ENCODE measurements at regions not wholly inside any gene's neighbourhood (a gene's known extent, or its start where the extent isn't known, plus 50 kb on each side); places are given as distances from the start of the nearest gene placed in this dataset.
"Not testable (repeated sequence)": the region's sequence is repeated elsewhere in the genome, so short reads cannot be mapped to it uniquely, and the experiment has no call there.

DNA sequence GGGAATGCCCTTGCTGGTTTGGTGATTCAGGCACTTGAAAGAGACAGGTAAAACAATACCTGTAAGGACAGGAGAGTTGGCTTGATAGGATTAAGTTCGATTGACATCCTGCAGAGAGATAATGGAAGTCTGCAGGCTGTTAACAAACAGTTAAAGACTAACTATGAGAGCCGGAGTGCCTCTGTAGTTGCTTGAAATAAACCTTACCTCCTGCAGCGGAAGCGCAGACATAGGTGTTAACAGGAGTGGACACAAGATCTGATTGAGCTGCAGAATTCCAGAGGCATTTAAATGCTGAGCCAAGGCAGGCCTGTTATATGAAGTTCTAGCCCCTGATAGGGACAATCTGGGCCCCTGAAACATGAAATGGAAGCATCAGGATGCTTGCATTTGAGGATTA lies 416.7 kb upstream of the MAOA start:
- DNase-seq: no peak

DNA sequence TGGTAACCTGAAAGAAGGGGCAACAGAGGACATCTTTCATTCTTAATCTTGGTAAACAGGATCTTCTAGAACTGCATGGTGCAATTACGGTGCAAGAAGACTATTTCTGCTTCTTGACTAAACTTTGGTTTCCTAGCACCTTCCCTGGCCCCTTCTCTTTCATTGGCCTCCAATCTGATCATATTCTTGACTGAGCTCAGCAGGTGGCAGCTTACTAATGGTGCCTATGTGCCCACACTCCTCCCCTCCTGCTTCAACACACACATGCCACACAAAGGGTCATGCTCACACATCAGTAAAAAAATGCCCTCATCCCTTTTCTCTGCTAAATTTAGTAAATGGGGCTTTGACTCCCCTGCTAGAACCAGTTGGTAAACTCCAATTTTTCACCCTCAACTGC lies 400.5 kb upstream of the MAOA start:
- no peak for DNase-seq

- DNase-seq: no peak
These were observed 389.6 kb upstream of the MAOA start for GRCh38 chrX:43266487-43266886.

DNA sequence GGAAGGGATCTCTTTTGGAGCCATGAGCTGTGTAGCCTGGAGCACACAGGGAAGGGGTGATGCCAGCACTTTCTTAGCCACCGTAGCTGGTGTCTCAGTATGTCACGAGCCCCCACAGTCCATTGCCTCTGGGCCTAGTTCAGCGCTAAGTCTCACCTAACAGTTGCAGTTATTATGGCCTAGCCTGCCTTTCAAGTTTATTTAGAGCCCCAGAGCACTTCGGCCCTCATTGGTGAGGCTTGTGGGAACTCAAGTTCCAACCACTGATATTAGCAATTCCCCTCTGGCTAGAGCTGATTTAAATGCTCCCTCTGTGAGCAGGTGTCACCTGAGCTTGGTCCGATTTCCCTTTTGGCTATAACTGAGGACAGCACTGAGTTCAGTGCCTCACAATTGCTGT lies 388.4 kb upstream of the MAOA start:
- DNase-seq: no peak

GRCh38 chrX:43269201-43269600 lies 386.9 kb upstream of the MAOA start:
- no peak for DNase-seq

DNA sequence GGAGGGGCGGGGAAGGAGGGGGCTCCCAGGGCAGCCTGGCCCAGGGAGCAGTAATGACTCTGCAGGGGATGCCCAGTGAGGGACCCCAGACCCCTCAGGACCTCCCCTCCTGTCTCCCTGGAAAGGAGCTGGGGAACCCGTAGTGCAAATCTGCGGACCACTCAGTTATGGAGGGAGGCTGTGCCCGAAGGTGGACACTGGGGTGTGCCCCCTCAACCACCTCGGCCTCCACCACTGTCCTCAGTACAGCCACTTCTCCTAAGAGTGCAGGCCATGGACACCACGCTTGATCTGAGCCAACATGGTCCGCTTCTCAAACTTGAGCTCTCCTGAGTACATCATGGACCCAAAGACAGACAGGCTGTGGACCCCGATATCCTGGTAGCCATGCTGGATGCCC lies 378.2 kb upstream of the MAOA start:
- DNase-seq: no peak

DNA sequence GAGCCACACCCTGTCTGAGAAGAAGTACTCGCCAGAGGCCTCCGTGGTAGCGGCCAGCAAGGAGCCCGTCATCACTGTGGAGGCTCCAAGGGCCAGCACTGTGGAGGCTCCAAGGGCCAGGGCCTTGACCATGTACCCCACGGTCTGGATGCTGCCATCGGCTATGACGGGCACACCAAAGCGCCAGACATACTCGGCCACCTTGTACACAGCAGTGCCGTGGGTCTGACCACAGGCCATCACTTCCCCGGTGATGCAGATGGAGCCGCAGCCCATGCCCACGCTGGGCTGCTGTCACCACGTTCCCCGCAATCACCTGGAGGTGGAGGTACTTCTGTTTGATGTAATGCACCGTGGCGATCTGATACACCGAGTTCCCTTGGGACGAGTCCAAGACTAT lies 377.7 kb upstream of the MAOA start:
- DNase-seq: no peak

DNA sequence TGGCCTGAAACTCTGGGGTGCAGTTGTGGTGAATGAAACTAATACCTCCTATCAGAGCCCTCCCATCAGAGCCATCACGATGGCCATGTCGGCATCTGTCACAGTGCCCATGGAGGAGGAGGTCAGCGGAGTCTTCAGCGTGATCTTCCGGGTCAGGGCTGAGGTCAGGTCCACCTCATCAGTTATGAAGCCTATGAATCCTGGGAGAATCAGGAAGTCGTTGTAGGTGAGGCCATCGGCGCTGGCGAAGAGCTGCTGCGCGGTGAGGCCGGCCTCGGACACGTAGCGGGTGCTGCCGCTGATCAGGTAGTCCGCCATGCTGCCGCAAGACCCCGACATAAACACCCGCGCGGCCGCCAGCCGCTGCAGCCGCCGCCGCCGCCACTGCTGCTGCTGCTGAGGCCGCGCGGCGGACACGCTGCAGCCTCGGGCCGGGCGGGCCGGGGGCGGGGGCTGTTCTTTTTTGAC lies 376.7 kb upstream of the MAOA start:
- DNase-seq: no peak

DNA sequence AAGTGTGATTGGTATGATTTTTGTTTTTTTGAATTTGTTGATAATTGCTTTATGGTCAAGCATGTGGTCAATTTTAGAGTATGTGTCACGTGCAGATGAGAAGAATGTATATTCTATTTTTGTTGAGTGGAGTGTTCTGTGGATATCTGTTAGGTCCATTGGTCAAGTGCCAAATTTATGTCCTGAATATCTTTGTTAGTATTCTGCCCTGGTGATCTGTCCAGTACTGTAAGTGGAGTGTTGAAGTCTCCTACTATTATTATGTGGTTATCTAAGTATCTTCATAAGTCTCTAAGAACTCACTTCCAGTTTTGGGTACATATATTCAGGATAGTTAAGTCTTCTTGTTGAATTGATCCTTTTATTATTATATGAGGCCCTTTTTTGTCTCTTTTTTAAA lies 372.9 kb upstream of the MAOA start:
- DNase-seq: no peak

DNA sequence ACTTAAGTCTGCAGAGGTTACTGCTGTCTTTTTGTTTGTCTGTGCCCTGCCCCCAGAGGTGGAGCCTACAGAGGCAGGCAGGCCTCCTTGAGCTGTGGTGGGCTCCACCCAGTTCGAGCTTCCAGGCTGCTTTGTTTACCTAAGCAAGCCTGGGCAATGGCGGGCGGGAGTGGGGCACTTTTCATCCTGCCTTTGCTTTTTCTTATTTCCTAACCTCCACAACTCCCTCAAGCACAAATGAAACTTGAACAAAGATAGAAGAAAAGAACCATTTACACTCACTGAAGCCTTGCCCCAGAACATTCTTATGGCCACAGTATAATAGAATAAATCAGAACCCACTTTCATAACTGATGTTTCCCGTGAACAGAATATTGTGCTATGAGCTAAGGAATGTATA lies 344.5 kb upstream of the MAOA start:
- DNase-seq: not testable (repeated sequence)

GRCh38 chrX:43313035-43313434 lies 343.1 kb upstream of the MAOA start:
- DNase-seq: no peak

DNA sequence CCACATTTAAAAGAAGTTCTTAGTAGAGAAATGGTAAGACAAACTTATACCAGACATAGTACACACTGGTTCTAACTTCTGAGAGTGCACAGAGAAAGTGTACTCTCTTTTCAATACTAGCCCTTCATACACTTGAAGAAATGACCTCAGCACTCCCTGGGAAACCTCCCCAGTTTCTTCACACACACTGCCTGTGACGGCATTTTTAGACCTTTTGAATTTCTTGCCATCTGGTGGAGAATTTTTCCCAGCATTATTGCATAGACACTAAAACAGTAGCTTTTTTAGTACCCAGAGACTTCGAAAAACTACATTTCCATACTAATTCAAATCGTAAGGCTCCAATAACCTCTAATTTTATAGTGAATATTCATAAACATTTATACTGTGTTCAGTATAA lies 341.6 kb upstream of the MAOA start:
- no peak for DNase-seq

DNA sequence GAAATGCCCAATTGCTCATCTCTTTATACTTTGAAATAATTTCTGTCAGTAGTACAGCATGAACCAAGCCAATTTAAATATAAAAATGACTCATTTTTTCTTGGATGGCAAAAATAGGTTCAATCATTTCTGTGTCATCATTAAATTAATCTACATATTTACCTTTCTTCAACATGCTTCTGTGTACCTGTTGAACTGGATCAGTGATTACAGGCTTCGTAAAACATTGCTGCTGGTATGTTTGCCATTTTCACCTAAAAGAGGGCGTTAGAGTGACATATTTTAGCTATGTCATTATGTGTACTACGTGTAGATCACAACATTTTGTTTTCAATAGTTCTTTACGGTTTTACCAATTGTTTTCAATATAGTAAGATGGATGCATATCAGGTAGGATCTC lies 340.5 kb upstream of the MAOA start:
- no peak for DNase-seq

- no peak for DNase-seq
These were observed 340.0 kb upstream of the MAOA start for GRCh38 chrX:43316146-43316545.

DNA sequence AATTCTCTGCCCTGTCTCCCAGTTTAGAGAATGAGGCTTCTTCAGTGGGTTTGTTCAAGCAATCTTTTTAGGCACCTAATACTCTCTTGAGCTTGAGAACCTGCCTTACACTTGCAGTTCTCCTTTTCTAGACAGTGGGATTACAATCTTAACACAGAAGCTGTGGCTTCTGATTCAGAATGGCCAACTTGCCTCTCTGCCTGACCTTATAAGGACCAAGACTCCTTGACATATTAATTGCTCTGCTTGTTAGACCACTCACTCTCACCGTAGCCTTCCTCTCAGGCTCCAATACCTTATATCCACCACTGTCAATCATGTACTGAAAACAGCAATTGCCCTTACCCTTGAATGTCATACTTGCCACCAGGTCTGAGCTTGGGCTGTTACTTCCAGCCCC lies 338.7 kb upstream of the MAOA start:
- DNase-seq: no peak

GRCh38 chrX:43328358-43328946 lies 327.6 kb upstream of the MAOA start:
- DNase-seq: no peak

GRCh38 chrX:43333543-43333942 lies 322.6 kb upstream of the MAOA start:
- DNase-seq: no peak

- no peak for DNase-seq
These were observed 310.9 kb upstream of the MAOA start for GRCh38 chrX:43345166-43345565.

DNA sequence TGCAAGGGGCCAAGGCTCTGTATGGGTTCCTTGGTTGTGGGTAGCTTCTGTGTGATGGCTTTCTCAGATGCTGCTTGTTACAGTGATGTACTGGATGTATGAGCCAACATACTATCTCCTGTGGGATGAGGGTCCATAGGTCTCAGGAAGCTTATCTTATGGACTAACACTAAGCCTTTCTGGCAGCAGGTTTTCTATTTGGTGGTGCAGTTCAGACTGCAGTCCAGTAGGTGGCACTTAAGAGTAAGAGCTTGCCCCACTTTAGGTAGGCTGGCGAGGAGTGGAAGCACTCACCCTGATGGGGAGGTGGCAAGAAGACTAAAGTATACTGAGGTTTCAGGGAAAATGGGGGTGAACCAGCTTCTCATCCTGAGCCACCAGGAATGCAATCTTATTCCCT lies 306.7 kb upstream of the MAOA start:
- DNase-seq: no peak

- no peak for DNase-seq
These were observed 305.2 kb upstream of the MAOA start for GRCh38 chrX:43350935-43351334.

DNA sequence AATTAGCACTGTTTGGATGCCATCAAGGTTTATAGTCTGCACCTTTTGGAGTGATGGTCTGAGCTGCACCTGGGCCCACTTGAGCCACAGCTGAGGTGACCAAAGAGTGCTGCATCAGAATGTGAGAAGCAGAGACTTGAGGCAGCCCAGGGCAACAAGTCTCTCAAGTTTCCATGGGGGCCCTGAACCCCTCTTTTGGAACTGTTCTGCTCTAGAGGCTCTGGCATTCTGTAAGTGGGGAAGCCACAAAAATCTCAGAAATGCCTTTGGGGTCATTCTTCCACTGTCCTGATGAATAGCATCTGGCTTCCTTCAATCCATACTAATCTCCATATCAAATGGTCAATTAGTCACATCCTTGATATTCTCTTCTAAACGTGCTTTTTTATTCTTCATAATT lies 298.4 kb upstream of the MAOA start:
- DNase-seq: no peak

GRCh38 chrX:43373032-43373431 lies 283.1 kb upstream of the MAOA start:
- DNase-seq: no peak

DNA sequence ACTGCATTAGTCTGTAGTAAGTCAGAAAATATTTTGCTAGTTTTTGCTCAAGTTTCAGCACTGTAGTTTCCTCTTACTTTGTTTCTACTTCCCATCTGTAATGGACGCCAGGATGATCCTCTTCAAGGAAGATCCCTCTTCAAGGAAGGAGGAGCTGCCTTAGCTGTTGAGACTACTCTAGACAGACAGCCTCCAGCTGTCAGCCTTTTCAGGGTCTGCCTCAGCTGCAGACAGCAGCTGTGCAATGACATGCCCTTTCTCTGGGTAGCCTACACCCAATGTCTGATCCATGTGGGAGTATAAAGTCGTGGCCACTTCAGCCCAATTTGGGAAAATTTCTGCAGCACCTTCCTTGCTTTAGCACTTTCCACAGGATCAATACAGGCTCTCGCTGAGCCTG lies 281.0 kb upstream of the MAOA start:
- DNase-seq: no peak

- no peak for DNase-seq
These were observed 275.4 kb upstream of the MAOA start for GRCh38 chrX:43380704-43381103.

DNA sequence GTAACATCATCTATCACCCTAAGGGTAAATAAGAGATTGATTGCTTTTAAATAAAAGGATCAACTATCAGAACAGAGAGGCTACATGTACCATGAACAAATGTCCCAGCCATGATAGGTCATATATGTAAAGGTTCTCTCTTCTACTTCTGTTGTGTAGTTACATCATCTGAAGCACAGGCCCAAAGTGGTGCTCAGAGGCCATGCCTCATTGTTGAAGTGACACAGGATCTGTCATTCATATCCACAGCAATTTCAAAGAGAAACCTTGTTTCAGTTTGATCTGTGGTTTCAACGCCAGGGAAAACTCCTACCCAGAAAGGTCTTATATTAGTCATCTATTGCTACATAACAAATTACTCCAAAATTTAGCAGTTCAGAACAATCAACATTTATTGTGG lies 269.2 kb upstream of the MAOA start:
- DNase-seq: no peak

- no peak for DNase-seq
These were observed 250.9 kb upstream of the MAOA start for GRCh38 chrX:43405191-43405590.
